Hepatocyte (in vitro differentiated cells): ENCODE measurements at regions not wholly inside any gene's neighbourhood (a gene's known extent, or its start where the extent isn't known, plus 50 kb on each side); places are given as distances from the start of the nearest gene placed in this dataset.

Source experiments
- EZH2 ChIP-seq: fragments of 200-600 bp; sonication (generic); IDR thresholded peaks from 2 replicates; pipeline ENCODE4 v1.6.1; 2016; ENCODE audit warnings: antibody characterized with exemption, mild to moderate bottlenecking, borderline replicate concordance
- TF ChIP-seq, protein P1 (sequence below): fragments of 200-600 bp; sonication (generic); IDR thresholded peaks from 2 replicates; pipeline ENCODE4 v1.5.1; 2016; ENCODE audit warnings: antibody characterized with exemption, mild to moderate bottlenecking; ENCODE audit not compliant: poor library complexity

DNA sequence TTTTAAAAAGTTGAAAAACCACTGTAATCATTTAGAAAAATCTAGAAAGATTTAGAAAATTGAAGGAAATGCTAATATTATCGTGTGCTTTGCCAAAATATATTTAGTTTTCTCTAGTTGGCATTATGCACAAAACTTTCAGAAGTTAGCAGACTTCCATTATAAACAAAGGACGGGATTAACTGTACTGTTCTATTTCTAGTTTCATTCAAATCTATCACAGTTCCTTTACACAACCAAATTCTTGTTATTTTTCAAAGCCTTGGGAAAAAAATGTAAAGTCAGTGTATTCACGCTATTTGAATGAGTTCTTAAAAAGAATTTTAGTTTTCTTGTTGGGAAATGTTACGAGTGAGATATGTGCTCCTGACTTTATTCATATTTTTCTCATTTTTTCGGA is 277.8 kb downstream of the LMO7 start:
- TF ChIP-seq, protein P1, sequence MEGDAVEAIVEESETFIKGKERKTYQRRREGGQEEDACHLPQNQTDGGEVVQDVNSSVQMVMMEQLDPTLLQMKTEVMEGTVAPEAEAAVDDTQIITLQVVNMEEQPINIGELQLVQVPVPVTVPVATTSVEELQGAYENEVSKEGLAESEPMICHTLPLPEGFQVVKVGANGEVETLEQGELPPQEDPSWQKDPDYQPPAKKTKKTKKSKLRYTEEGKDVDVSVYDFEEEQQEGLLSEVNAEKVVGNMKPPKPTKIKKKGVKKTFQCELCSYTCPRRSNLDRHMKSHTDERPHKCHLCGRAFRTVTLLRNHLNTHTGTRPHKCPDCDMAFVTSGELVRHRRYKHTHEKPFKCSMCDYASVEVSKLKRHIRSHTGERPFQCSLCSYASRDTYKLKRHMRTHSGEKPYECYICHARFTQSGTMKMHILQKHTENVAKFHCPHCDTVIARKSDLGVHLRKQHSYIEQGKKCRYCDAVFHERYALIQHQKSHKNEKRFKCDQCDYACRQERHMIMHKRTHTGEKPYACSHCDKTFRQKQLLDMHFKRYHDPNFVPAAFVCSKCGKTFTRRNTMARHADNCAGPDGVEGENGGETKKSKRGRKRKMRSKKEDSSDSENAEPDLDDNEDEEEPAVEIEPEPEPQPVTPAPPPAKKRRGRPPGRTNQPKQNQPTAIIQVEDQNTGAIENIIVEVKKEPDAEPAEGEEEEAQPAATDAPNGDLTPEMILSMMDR, result no peak
- no peak for TF ChIP-seq EZH2
